GM18873 (cell line): ENCODE measurements at regions not wholly inside any gene's neighbourhood (a gene's known extent, or its start where the extent isn't known, plus 50 kb on each side); places are given as distances from the start of the nearest gene placed in this dataset.

ENCODE experiments used
- ATAC-seq: cut with Tn5 transposase; IDR thresholded peaks from one replicate; pipeline ENCODE4 v1.9.1; 2021; ENCODE audit warnings: mild to moderate bottlenecking, moderate library complexity, moderate number of reproducible peaks; ENCODE audit not compliant: unreplicated experiment, low FRiP score

- ATAC-seq, result no peak
Measured at GRCh38 chr3:22960105-22960984, 242.8 kb upstream of the UBE2E2 start.

DNA sequence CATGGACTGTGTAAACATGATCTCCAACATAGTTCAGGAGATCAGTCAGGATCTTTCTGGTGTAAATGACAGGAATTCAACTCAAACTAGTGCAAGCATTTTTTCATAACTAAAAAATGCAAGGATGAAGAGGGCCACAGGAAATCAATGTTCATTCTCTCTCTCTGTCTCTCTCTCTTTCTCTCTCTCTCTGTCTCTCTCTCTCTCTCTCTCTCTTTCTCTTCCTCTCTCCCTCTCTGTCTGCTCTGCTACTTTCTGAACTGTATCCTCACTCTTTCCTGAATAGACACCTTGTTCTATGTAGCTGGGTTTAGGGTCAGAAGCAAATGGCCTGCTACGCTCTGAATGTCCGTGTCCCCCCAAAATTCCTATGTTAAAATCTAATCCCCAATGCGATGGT is 240.9 kb upstream of the UBE2E2 start:
- ATAC-seq, result no peak

GRCh38 chr3:22966349-22966748 is 236.8 kb upstream of the UBE2E2 start:
- ATAC-seq, result no peak

- ATAC-seq, result no peak
Measured at GRCh38 chr3:22969276-22969675, 233.9 kb upstream of the UBE2E2 start.

- ATAC-seq, result no peak
Measured at GRCh38 chr3:22971497-22971896, 231.6 kb upstream of the UBE2E2 start.

DNA sequence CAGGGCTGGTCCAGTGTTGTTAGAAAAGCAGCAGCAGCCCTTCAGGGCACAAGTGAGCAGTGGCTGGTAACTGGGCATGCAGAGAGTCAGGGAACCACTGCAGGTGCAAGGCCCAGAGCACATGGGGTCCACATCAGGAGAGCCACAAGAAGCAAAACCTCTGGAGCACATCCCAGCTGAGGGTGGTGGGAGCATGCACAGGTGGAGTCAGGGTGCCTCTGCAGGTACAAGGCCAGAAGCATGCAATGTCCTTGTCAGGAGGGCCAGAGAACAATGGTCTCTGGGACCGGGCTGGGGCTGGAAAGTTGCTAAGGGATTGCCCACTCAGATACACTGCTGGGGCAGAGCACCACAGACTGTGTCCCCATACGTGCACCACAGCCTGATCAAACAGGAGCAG is 226.1 kb upstream of the UBE2E2 start:
- peak; percentile 23 for ATAC-seq

DNA sequence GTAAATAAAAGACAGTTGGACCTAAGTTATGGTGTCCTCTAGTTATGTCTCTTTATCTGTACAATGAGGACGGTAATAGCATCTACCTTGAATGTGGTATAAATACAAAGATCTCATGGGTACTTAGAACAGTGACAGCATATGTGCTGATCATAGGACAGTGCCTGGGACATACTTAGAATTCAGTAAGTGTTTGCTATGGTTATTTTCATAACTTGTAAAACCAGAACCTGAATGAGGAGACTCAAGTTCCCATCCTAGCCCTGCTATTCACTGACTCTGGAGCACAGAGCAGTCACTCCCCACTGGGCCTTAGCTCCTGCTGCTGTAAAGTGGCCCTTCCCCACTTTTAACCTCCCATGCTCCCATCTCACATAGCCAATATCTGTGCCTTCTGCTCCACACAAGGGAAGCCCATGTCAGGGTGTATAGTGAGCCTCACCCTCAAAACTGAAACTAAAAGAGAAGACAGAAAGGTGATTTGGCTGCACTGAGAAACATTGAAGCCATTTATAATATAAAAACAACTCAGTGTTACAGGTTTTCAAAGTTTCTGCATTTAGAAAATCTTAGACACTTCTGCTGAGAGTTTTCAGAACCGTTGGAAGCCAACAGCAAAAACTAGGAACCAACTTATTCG is 225.4 kb upstream of the UBE2E2 start:
- ATAC-seq, result peak; percentile 61

DNA sequence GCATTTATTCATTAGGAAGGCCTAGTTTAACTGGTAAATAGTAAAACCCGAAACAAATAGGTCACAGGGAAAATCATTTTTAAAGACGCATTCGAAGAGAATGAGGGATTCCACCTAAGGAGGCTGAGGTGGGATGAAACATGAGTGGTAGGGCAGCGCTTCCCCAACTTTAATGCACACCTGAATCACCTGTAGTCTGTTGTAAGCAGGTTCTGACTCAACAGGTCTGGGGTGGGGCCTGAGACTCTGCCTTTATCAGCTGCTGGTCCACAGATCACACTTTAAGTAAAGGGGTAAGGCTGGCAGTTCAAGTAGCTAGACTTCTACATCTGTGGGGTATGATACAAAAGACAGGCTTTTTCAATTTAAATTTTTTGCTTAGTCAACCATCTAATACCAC is 223.5 kb upstream of the UBE2E2 start:
- no peak for ATAC-seq

GRCh38 chr3:22980346-22980745 is 222.8 kb upstream of the UBE2E2 start:
- ATAC-seq, result no peak

DNA sequence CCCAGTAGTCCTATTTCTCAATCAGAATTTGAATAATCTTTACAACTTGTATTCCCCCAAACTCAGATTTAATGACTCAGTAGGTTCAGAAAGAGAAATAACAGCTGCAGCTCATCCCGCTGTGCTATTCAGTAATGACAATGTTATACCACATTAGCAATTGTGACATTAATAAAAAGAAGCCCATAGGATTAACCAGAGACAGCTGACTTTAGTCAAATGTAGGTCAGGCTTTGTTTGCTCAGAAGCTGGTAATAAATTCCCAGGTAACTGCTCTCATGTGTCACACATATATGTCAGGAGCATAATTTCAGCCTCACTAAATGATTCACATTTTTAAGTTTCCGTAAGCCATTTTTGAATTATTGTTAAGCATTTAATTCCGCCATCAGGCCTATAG is 222.0 kb upstream of the UBE2E2 start:
- ATAC-seq, result no peak

- no peak for ATAC-seq
Measured at GRCh38 chr3:22981861-22982260, 221.3 kb upstream of the UBE2E2 start.

DNA sequence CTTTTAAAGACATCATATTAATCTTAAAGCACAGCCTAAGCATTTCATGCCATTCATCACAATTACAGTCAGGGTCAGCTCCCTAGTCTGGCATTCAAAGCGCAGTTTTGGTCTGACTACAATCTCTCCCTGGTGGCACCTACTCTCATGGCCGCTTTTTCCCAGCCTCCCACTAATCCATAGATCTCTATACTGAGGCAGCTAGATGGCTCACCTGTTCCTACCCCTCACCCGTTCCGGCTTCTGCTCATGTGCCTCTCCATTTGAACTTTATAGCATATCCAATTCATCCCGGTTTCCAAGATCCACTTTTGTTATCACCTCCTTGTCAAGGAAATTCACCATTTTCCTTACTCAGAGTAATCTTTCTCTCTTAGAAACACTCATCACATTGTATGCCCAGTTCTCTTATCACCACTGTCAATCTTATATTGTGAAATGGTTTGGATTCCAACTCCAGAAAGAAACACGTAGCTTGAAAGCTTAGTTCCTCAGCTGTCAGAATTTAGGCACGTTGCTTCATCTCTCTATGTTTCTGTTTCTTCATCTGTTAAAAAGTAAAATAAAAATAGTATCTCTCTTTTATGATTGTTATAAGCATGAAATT is 220.0 kb upstream of the UBE2E2 start:
- ATAC-seq, result no peak

DNA sequence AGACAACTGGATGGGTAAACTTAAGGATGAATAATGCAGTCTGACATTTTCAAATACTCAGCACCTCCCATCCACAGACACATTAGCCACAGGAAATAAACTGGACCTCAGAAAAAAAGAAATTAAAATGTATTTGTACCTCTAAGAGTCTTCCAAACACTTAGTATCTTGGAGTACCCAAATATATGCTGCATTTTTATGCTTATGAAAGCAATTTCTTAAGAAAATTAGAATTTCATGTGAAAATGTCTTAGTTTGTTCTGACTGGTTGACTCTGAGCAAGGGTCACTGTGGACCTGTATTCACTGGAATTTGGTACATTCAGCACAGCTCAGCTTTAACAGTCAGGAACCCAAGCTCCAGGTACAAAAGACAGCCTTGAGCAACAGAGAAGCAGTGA is 216.2 kb upstream of the UBE2E2 start:
- no peak for ATAC-seq

GRCh38 chr3:22988566-22988965 is 214.6 kb upstream of the UBE2E2 start:
- ATAC-seq, result no peak

GRCh38 chr3:22989716-22990115 is 213.4 kb upstream of the UBE2E2 start:
- ATAC-seq, result no peak

DNA sequence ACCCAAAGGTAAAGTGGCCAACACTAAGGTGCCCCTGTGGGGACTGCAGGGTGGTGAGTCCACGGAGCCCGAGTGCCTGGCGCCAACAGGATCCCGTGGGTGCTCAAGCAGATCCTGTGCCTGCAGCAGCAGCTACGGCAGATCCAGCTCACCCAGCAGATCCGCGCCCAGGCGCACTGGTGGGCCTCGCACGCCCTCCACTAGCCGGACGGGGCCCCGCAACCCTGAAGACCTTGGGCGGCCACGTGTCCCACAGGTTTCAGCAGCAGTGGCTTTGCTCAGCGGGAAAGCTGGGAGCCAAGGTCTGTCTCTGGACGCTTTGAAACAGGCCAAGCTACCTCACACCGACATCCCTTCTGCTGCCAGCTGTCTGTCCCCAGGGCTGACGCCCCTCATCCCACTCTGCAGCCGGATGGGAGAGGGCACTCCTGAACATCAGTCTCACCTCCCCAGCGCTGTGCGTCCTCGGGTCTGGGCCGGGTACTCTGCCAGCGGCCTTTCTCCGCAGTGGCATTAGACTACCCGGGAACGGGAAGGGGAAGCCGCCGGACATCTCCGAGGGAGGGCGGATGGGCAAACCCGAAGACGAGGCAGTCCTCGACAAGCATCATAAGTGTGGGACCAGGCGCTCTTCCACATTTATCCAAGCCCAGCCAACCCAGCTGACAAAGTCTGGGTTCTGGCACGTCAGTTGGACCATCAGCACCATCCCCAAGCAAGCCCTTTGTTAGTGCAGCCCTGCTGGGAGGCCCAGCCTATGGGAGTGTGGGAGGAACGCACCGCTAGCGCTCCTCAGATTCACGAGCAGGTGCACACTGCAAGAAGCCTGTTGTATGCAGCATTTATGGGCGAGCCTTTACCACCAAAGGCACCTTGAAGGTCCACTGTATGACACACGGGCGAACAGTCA is 212.6 kb upstream of the UBE2E2 start:
- no peak for ATAC-seq

- ATAC-seq, result no peak
Measured at GRCh38 chr3:22994781-22995180, 208.3 kb upstream of the UBE2E2 start.

GRCh38 chr3:22996920-22997571 is 206.1 kb upstream of the UBE2E2 start:
- ATAC-seq, result no peak

DNA sequence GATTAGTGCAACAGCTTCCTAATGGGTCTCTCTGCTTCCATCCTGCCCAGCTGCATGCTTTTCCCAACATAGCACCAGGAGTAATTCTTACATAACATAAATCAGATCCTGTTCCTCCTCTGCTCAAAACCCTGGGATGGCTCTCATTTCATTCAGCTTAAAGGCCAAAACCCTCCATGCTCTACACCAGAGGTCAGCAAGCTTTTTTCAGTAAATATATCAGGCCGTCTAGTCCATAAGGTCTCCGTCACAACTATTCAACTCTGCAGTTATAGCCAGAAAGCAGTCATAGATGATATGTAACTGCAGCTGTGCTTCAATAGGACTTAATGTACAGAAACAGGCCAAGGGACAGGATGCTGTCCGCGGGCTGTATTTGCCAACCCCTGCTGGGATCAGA is 202.8 kb upstream of the UBE2E2 start:
- no peak for ATAC-seq

DNA sequence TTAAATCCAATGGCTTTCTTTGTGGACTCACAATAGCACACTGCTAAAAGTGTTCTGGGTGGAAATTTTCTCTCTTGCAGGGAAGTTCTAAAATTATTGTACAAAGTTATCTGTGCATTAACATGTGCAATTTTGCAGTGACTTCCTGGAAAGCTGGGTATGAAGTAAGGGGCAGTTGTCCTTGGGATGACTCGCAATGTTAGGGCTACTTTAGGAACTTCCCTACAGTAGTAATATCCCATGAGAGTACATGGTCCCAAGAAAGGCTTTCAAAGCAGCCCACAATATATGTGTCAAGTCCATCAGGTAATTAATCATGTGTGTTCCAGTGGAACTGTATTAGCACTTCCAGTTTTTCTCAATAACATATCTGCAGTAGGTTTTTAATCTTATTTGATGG is 201.0 kb upstream of the UBE2E2 start:
- ATAC-seq, result no peak
